ENCODE measurements at regions not wholly inside any gene's neighbourhood (a gene's known extent, or its start where the extent isn't known, plus 50 kb on each side); places are given as distances from the start of the nearest gene placed in this dataset.

DNA sequence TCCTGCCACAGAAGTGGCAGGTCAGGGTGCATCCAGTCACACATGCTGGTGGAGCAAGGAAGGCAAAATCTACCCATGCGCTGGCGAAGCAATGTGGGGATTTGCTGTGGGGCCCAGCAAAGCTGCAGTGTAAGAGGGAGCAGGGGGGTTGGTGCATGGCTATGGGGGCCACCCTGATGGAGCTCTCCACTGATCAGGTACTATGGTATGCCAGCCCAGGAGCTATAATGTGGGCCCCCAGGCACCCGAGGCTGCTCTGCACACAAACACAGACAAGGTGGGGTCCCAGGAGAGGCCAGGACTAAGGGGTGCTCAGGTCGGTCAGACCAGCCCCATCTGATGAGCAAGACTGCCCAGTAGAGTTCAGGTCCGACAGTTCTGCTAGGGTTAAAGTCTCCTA is 213.5 kb downstream of the ZC3H11B start (continued):
- TF ChIP-seq, protein P1, sequence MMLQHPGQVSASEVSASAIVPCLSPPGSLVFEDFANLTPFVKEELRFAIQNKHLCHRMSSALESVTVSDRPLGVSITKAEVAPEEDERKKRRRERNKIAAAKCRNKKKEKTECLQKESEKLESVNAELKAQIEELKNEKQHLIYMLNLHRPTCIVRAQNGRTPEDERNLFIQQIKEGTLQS (IDR thresholded peaks at IDR 0.05; ENCODE audit: insufficient read depth, low read depth, low read length), result no peak
- no peak for TF ChIP-seq SIX5 (IDR thresholded peaks at IDR 0.05; ENCODE audit: low read depth, low read length)
- TF ChIP-seq SP4 (IDR thresholded peaks at IDR 0.05; ENCODE audit: low read length), result no peak
